Fibroblast of skin of right quadriceps (primary cell): ENCODE measurements at regions not wholly inside any gene's neighbourhood (a gene's known extent, or its start where the extent isn't known, plus 50 kb on each side); places are given as distances from the start of the nearest gene placed in this dataset.
"Not testable (repeated sequence)": the region's sequence is repeated elsewhere in the genome, so short reads cannot be mapped to it uniquely, and the experiment has no call there.

Source experiments
- DNase-seq: peaks from one replicate; pipeline ENCODE4 v3.0.0-alpha.2; 2013

GRCh38 chr1:245023222-245023621 lies 131.6 kb upstream of the KIF26B start:
- no peak for DNase-seq

- no peak for DNase-seq
Observed at GRCh38 chr1:245019910-245020486, 134.8 kb upstream of the KIF26B start.

DNA sequence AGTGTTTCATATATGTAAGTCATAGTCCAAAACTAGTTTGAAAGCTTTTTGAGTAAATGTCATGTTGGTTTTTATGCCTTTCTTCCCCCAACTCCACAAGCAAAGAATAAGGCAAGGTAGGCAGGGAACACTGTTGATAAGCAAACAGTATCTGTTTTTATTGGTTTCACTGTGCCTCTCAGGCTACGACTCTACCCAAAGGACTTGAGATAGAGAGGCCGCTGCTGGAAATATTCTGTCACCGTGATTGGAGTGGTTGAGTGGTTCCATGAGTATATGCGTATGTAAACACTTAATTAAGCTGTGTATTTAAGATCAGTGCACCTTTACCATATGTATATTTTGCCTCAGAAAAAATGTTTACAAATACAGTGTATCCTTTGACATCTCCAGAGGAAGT lies 138.1 kb upstream of the KIF26B start:
- no peak for DNase-seq

GRCh38 chr1:245015031-245015430 lies 139.8 kb upstream of the KIF26B start:
- no peak for DNase-seq

DNA sequence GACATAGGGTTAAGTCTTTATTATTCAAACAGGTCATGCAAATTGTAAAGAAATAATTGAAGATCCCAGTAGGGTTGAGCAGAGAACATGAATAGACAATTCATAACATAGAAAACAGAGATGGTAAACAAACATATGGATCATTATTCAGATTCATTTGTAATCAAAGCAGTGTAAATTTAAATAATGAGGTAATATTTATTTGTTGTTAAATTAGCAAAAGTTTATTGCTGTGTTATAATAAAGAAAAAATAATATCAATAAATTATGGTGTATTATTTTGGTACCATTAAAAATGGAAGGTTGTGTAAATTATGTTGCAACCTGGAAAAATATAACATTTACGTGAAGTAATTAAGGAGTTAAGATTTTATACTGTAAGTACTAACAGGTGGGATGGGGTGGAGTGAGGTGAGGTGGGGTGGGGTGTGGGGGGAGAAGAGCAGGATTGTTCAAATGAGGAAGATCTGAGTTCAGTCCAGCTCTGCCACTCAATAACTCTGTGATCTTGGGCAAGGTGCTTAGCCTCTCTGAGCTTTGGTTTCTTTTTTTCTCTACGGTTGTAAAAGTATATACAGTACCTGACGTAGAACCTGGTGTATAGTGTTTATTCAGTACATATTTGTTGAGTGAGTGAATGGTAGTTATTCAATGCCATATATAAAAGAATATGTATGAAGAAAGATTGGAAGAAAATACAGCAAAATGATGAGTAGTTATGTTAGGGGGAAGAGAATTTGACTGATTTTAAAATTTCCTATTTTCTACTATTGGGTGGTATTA lies 140.3 kb upstream of the KIF26B start:
- no peak for DNase-seq

DNA sequence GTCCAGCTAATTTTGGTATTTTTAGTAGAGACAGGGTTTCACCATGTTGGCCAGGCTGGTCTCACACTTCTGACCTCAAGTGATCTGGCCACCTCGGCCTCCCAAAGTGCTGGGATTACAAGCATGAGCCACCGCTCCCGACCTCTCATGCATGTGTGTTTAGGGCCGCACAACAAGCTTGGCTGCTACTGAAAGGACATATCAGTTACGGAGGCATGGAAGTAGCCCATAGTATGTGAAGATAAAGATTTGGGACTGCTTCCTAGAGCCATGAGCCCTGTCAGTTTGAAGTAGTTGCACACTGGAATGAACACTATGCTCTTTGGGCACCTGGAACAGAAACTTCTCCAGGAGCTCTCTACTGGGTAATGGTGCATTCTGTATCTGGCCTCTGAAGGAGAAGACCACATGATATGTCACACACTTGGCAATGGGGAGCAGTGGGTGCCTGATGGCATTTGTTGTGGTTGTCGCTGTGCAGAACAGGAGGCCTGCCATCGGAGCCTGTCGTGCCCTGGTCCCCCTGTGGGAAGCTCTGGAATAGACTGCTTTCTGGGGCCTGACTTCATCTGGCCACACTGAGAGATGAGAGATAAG lies 144.7 kb upstream of the KIF26B start:
- DNase-seq, result no peak

DNA sequence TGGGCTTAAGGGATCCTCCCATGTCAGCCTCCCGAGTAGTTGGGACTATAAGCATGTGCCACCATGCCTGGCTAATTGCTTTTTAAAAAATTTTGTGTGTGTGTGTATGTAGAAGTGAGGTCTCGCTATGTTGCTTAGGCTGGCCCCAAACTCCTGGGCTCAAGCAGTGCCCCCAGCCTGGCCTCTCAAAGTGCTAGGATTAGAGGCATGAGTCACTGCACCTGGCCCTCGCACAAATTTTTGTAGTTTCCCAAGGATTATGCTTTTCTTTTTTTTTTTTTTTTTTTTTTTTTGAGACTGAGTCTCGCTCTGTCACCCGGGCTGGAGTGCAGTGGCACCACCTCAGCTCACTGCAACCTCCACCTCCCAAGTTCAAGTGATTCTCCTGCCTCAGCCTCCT lies 144.4 kb upstream of the HNRNPU start:
- peak; percentile 15 for DNase-seq

- no peak for DNase-seq
Observed at GRCh38 chr1:245007852-245008251, 143.5 kb upstream of the HNRNPU start.

DNA sequence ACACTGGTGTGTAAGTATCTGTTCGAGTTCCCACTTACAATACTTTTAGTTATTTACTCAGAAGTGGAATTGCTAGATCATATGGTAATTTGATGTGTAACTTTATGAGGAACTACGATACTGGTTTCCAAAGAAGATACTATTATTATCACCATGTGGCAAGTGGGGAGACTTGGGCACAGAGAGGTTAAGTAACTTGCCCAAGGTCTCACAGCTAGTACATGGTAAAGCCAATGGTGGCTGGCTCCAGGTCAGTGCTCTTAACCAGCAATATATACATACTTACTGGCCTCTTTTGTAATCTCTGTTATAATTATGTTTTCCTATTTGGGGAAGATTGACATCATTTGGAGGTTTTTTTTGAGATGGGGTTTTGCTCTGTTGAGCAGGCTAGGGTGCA lies 138.9 kb upstream of the HNRNPU start:
- no peak for DNase-seq

GRCh38 chr1:245001252-245001651 lies 136.9 kb upstream of the HNRNPU start:
- no peak for DNase-seq

- no peak for DNase-seq
Observed at GRCh38 chr1:245000872-245001188, 136.5 kb upstream of the HNRNPU start.

DNA sequence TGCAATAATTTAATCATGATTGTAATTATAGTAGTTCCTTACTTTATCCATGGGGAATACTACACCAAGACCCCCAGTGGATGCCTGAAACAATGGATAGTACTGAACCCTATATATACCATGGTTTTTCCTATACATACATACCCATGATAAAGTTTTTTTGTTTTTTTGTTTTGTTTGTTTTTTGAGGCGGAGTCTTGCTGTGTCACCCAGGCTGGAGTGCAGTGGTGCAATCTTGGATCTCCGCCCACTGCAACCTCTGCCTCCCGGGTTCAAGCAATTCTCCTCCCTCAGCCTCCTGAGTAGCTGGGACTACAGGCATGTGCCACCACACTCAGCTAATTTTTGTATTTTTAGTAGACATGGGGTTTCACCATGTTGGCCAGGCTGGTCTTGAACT lies 135.3 kb upstream of the HNRNPU start:
- DNase-seq, result not testable (repeated sequence)

GRCh38 chr1:244998717-244999346 lies 134.5 kb upstream of the HNRNPU start:
- DNase-seq, result no peak

GRCh38 chr1:244995602-244996400 lies 131.5 kb upstream of the HNRNPU start:
- no peak for DNase-seq

DNA sequence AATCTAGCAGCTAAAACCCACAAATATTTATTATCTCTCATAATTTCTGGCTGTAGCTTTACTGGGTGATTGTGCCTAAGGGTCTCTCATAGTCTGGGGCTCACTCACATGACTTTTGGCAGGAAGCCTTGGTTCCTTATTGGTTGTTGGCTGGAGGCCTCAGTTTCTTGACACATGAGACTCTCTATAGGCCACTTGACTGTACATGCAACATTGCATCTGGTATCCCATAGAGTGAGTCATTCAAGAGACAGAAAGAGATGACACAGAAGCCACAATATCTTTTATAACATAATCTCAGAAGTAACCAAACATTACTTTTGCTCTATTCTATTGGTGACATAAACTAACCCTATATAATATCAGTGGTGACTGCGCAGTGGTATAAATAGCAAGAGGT lies 128.5 kb upstream of the HNRNPU start:
- peak; percentile 77 for DNase-seq

GRCh38 chr1:244989813-244990212 lies 125.5 kb upstream of the HNRNPU start:
- DNase-seq, result peak; percentile 22

- DNase-seq, result no peak
Observed at GRCh38 chr1:244988521-244988920, 124.2 kb upstream of the HNRNPU start.

GRCh38 chr1:244980605-244981004 lies 116.3 kb upstream of the HNRNPU start:
- no peak for DNase-seq

- no peak for DNase-seq
Observed at GRCh38 chr1:244974550-244974949, 110.2 kb upstream of the HNRNPU start.

- no peak for DNase-seq
Observed at GRCh38 chr1:244974106-244974505, 109.8 kb upstream of the HNRNPU start.

GRCh38 chr1:244971552-244972216 lies 107.3 kb upstream of the HNRNPU start:
- DNase-seq, result no peak

DNA sequence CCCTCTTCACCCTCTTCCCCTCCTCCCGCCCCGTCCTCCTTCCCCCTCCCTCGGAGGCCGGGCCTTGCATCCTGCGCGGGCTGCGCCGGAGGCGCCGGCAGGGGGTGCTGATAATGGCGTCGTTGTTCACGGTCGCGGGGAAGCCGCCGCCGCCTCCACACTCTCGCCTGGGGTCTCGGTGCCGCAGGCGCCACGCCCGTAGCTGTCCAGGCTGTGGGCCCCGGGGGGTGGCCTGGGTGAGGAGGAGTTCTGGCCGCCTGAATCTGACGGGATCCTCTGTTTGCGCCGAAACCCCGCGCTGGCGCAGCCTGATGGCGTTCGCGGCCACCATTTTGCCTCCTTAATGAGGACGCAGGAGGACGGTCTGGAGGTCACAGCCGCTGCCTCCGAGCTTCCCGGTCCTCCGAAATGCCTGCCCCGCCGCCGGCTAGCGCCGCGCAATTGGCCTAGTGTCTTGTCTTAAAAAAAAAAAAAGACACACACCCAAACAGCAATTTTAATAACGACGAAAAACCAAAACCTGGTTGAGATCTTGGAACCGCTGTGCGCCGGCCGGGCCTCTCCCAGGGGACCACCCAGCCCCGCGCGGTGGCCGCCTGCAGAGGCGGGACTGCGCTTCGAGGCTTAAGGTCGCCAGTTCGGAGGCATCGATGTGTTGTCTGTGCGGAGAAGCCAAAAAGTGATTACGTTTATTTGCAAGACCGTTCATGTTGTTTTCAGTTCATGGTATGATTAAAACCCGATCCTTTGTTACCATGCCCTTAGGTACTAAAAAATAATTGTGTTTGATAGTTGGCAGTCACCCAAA lies 106.6 kb upstream of the HNRNPU start:
- peak; percentile 99 for DNase-seq
